ENCODE measurements at regions not wholly inside any gene's neighbourhood (a gene's known extent, or its start where the extent isn't known, plus 50 kb on each side); places are given as distances from the start of the nearest gene placed in this dataset.

GRCh38 chr3:107431246-107432012, 54.2 kb downstream of the CCDC54 start:
- ChIA-PET CTCF (interaction anchor here (1.0 to 6.6 kb wide), 8 partner anchors 11 to 190 kb away, joined by 3 to 113 read pairs (median 6); no protein-coding TSS in a partner anchor), POLR2A (interaction anchor here (0.8 kb wide), 1 partner anchor 15 kb away, joined by 6 read pairs; no protein-coding TSS in a partner anchor)
- no peaks in the 10 kb centered on the region for H3K36me3 ChIP-seq (ENCODE audit: control insufficient read depth, insufficient read depth, low read length)
- H3K4me3 ChIP-seq (ENCODE audit: low read depth, low read length) = peak overlapping the region; percentile 66
- no peak for TF ChIP-seq CTCF (IDR thresholded peaks at IDR 0.05; ENCODE audit: insufficient read depth, low read depth, low read length)
- no peak for DNase-seq (ENCODE audit: low read depth)
- no peaks in the 10 kb centered on the region; the same call in 1 of the 2 replicates for H3K27me3 ChIP-seq (ENCODE audit: control insufficient read depth, insufficient read depth, low read length)

- POLR2A ChIA-PET = interaction anchor here (0.6 kb wide), 1 partner anchor 28 kb away, joined by 4 read pairs; no protein-coding TSS in a partner anchor
Observed at GRCh38 chr3:107432013-107432515, 54.8 kb downstream of the CCDC54 start.

GRCh38 chr3:107432646-107433045, 55.4 kb downstream of the CCDC54 start:
- ChIA-PET POLR2A (no interaction called here), CTCF (interaction anchor here (0.7 to 6.6 kb wide), 3 partner anchors 12 to 159 kb away, joined by 3 to 113 read pairs (median 44); no protein-coding TSS in a partner anchor)
- Histone ChIP-seq H3K27me3 (ENCODE audit: control insufficient read depth, insufficient read depth, low read length) (no peaks in the 10 kb centered on the region; the same call in 1 of the 2 replicates), H3K4me3 (ENCODE audit: low read depth, low read length) (no peak overlapping the region), H3K36me3 (ENCODE audit: control insufficient read depth, insufficient read depth, low read length) (no peaks in the 10 kb centered on the region)
- no peak for DNase-seq (ENCODE audit: low read depth)
- no peak for TF ChIP-seq CTCF (IDR thresholded peaks at IDR 0.05; ENCODE audit: insufficient read depth, low read depth, low read length)

More at GRCh38 chr3:107432013-107432515, 54.8 kb downstream of the CCDC54 start:
- TF ChIP-seq CTCF (IDR thresholded peaks at IDR 0.05; ENCODE audit: insufficient read depth, low read depth, low read length) = 0 out of 2 replicates have a peak, but pooled peaks have one; percentile 5
- Histone ChIP-seq H3K36me3 (ENCODE audit: control insufficient read depth, insufficient read depth, low read length) (no peaks in the 10 kb centered on the region), H3K27me3 (ENCODE audit: control insufficient read depth, insufficient read depth, low read length) (no peaks in the 10 kb centered on the region; the same call in 1 of the 2 replicates), H3K4me3 (ENCODE audit: low read depth, low read length) (peak overlapping the region; percentile 66)
- CTCF ChIA-PET = interaction anchor here (0.7 to 6.6 kb wide), 5 partner anchors 11 to 164 kb away, joined by 3 to 113 read pairs (median 6); no protein-coding TSS in a partner anchor
- no peak for DNase-seq (ENCODE audit: low read depth)

DNA sequence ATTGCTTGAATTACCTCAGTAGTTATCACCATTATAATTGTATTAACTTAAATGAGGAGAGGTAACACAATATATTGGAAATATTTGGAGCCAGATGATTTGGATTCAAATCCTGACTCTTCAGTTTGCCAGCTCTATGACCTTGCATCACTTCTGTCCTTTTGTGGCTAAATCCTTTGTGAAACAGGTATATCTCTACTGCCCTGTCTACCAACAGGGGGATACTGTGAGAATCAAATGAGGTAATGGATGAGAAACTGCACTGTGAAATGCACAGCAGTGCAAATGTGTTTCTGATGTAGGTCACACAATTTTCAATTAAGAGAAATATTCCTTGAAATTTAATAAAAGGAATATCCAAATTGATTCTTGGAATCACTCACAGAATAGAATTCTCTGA, 58.8 kb downstream of the CCDC54 start:
- CTCF ChIA-PET = interaction anchor here (0.6 kb wide), 1 partner anchor 74 kb away, joined by 3 read pairs; no protein-coding TSS in a partner anchor
- H3K27me3 ChIP-seq (ENCODE audit: control insufficient read depth, insufficient read depth, low read length) = peaks cover 1% of the 10 kb centered on the region; the same call in 1 of the 2 replicates
- POLR2A ChIA-PET = no interaction called here
- H3K4me3 ChIP-seq (ENCODE audit: low read depth, low read length) = no peak overlapping the region
- no peak for TF ChIP-seq CTCF (IDR thresholded peaks at IDR 0.05; ENCODE audit: insufficient read depth, low read depth, low read length)
- DNase-seq (ENCODE audit: low read depth) = no peak
- no peaks in the 10 kb centered on the region for H3K36me3 ChIP-seq (ENCODE audit: control insufficient read depth, insufficient read depth, low read length)

DNA sequence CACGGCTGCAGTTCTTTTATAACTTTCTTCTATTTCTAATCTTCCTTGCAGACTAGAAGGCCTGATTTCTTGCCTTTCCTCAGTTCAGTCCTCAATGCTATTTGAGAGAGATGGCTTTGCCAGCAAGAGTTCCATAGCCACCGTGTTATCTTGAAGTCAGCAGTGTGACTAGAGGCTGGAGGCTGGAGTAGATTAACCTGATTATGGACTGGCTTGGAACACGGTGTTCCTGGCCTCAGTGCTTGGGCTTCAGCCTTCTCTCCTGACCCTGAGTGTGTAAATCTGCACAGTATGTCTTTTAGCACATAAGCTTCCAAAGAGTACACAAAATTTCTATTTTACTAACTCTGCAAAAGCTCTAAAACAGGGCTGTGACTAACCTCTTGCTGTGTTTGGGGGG, 61.4 kb downstream of the CCDC54 start:
- Histone ChIP-seq H3K27me3 (ENCODE audit: control insufficient read depth, insufficient read depth, low read length) (peaks cover 1% of the 10 kb centered on the region; the same call in 1 of the 2 replicates), H3K4me3 (ENCODE audit: low read depth, low read length) (no peak overlapping the region), H3K36me3 (ENCODE audit: control insufficient read depth, insufficient read depth, low read length) (no peaks in the 10 kb centered on the region)
- ChIA-PET CTCF (no interaction called here), POLR2A (no interaction called here)
- DNase-seq (ENCODE audit: low read depth) = no peak
- no peak for TF ChIP-seq CTCF (IDR thresholded peaks at IDR 0.05; ENCODE audit: insufficient read depth, low read depth, low read length)

Measured in BJ (cell line).